Heart right ventricle (tissue), 16 donors: ENCODE measurements at regions not wholly inside any gene's neighbourhood (a gene's known extent, or its start where the extent isn't known, plus 50 kb on each side); places are given as distances from the start of the nearest gene placed in this dataset.
"Not testable (repeated sequence)": the region's sequence is repeated elsewhere in the genome, so short reads cannot be mapped to it uniquely, and the experiment has no call there.

Experiments used
- ATAC-seq, 8 donors: fragments of 200-7000 bp; cut with Tn5 transposase; one replicate each; pipeline ENCODE4 v1.9.1; 2020; ENCODE audit warnings: mild to moderate bottlenecking in 8 of 8, moderate library complexity in 8 of 8, moderate number of reproducible peaks in 1 of 8
- DNase-seq, 2 donors: peaks; one replicate each; pipeline ENCODE4 v3.0.0-alpha.2; 2020
- H3K27ac ChIP-seq, 10 donors: fragments of 200-600 bp; sonication (generic) in 2 of 10; one replicate each; pipeline versions ENCODE4 v1.5.0 to v1.8.0; 2020 to 2022; ENCODE audit warnings: mild to moderate bottlenecking in 3 of 10
- H3K27me3 ChIP-seq, 7 donors: fragments of 200-600 bp; one replicate each; pipeline ENCODE4 v1.8.0; 2021 to 2022; ENCODE audit warnings: mild to moderate bottlenecking in 2 of 7
- H3K36me3 ChIP-seq, 9 donors: fragments of 200-600 bp; sonication (generic) in 1 of 9; one replicate each; pipeline versions ENCODE4 v1.5.0 to v1.8.0; 2020 to 2022; ENCODE audit warnings: mild to moderate bottlenecking in 2 of 9
- H3K4me1 ChIP-seq, 9 donors: fragments of 200-600 bp; sonication (generic) in 1 of 9; one replicate each; pipeline versions ENCODE4 v1.5.0 to v1.8.0; 2020 to 2022; ENCODE audit warnings: mild to moderate bottlenecking in 4 of 9
- H3K4me3 ChIP-seq, 10 donors: fragments of 200-600 bp; sonication (generic) in 2 of 10; one replicate each; pipeline versions ENCODE4 v1.5.0 to v1.8.0; 2020 to 2022; ENCODE audit warnings: mild to moderate bottlenecking in 7 of 10, moderate library complexity in 2 of 10
- H3K9me3 ChIP-seq, 11 donors: fragments of 200-600 bp in 10 of 11; sonication (generic) in 2 of 11; one replicate each; pipeline versions ENCODE4 v1.5.0 to v1.8.0; 2013 to 2022; ENCODE audit warnings: mild to moderate bottlenecking in 2 of 11, control low read depth in 1 of 11, moderate library complexity in 1 of 11
- WGBS, 2 donors: extraction: QIAGEN DNeasy Blood & Tissue Kit; methylation state at CpG; one replicate each; pipeline ENCODE4 v1.1.7; 2013; ENCODE audit warnings: inconsistent platforms in 1 of 2; 5-methylcytosine and 5-hydroxymethylcytosine counted together
- intact Hi-C, 10 donors: fragments of 100-400 bp; cut with DNase I; formaldehyde crosslinking; loops; one replicate each; pipeline versions ENCODE4 v1.11.1 to v1.14.2; 2022
- TF ChIP-seq, protein P1 (sequence below), 9 donors: fragments of 200-600 bp; sonication (generic) in 2 of 9; IDR thresholded peaks; one replicate each; pipeline versions ENCODE4 v1.5.0 to v1.8.0; 2021 to 2022; ENCODE audit warnings: antibody characterized with exemption in 9 of 9, mild to moderate bottlenecking in 5 of 9, moderate library complexity in 1 of 9
- donor health status: Arrhythmogenic right ventricular cardiomyopathy.
- donor health status: ischemic (EF 13 %, LVEDD 7.1; RV severe dilation, severe dysfunction).
- donor health status: healthy with polysubstance abuse.
- donor health status: DM: no; HTN: yes; CAD: no.
- donor health status: DM: no; HTN: no; CAD: no.
- donor health status: ischemic (EF 25% LVEDD 6.9; RV normal size, moderate dysfunction).
- donor health status: ischemic (EF 25% LVEDD 5.7; RV mildly dilated, moderate dysfunction).
- donor health status: healthy.
- donor health status: DM: yes; HTN: yes; CAD: no.
- donor health status: Ischemic cardiomyopathy.
- donor health status: ischemic (EF 35%, LVEDD 5.7; RV mildly dilated, moderate dysfunction).
- donor health status: nonischemic (EF 11% LVEDD 7.7; RV severe dilation, severe dysfunction).
- donor health status: DM: yes; HTN: yes; CAD: no.
- donor health status: PGD.
- donor health status: ischemic (EF 29% LVEDD 5.4; RV normal size, mild dysfunction).
- donor health status: nonischemic (EF 23%, LVEDD 6.1; RV moderate dilation, normal function).

DNA sequence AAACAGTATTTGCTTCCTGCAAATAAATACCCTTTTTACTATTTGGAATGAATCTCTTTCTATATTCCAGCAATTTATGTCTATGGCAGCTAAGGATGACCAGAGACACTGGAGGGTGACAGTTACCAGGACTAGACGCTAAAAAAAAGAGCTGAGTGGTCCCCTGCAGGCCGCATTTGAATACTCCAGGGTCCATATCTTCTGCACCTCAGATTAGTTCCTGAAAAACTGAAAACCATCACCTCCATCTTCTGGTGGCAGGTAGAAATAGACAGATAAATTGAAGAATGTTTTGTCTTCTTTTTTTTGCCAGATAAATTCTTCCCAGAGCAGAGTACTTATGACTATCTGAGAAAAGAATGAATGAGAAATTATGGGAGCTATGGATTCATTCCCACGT lies 145.6 kb downstream of the CSNK2A3 start:
- Histone ChIP-seq H3K36me3 (no peaks in the 10 kb centered on the region), H3K27ac (no peak overlapping the region), H3K27me3 (no peaks in the 10 kb centered on the region), H3K9me3 (peaks cover 0 to 15% (median 4%) of the 10 kb centered on the region in 11 donors), H3K4me1 (peaks cover 0 to 16% (median 14%) of the 10 kb centered on the region in 9 donors), H3K4me3 (no peak overlapping the region)
- TF ChIP-seq, protein P1, sequence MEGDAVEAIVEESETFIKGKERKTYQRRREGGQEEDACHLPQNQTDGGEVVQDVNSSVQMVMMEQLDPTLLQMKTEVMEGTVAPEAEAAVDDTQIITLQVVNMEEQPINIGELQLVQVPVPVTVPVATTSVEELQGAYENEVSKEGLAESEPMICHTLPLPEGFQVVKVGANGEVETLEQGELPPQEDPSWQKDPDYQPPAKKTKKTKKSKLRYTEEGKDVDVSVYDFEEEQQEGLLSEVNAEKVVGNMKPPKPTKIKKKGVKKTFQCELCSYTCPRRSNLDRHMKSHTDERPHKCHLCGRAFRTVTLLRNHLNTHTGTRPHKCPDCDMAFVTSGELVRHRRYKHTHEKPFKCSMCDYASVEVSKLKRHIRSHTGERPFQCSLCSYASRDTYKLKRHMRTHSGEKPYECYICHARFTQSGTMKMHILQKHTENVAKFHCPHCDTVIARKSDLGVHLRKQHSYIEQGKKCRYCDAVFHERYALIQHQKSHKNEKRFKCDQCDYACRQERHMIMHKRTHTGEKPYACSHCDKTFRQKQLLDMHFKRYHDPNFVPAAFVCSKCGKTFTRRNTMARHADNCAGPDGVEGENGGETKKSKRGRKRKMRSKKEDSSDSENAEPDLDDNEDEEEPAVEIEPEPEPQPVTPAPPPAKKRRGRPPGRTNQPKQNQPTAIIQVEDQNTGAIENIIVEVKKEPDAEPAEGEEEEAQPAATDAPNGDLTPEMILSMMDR (IDR thresholded peaks at IDR 0.05) = no peak
- ATAC-seq (no peak), DNase-seq (no peak)
- intact Hi-C loops = no loop called here
- 82 to 88% methylated on average over 3 of the region's 3 CpGs for WGBS, 2 donors

DNA sequence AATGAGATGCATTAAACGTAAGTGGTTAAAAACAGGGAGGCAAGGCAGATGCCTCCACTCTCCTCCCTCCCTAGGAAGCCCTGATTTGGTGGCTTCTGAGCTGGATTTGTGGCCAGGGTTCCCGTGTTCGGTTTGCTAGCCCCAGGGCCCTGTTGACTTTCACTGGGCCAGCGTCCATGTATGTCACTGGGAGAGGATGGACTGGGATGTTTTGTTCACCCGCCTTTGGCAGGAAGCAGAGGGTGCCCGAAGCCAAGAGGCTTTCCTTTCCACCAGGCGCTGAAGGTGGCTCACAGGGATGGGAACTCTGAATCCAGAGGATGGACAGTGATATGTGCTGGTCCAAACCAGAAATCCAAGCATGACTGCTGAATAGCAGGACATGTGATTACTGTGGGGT lies 146.6 kb downstream of the CSNK2A3 start:
- H3K36me3 ChIP-seq = no peaks in the 10 kb centered on the region
- H3K9me3 ChIP-seq = peaks cover 0 to 17% (median 4%) of the 10 kb centered on the region in 11 donors
- H3K27ac ChIP-seq = no peak overlapping the region
- H3K4me3 ChIP-seq = no peak overlapping the region
- peaks cover 0 to 7% (median 7%) of the 10 kb centered on the region in 9 donors for H3K4me1 ChIP-seq
- TF ChIP-seq, protein P1 (IDR thresholded peaks at IDR 0.05) = no peak
- H3K27me3 ChIP-seq = no peaks in the 10 kb centered on the region
- intact Hi-C loops = no loop called here
- ATAC-seq = no peak
- no peak for DNase-seq
- 78 to 92% methylated on average over 7 of the region's 7 CpGs for WGBS, 2 donors

DNA sequence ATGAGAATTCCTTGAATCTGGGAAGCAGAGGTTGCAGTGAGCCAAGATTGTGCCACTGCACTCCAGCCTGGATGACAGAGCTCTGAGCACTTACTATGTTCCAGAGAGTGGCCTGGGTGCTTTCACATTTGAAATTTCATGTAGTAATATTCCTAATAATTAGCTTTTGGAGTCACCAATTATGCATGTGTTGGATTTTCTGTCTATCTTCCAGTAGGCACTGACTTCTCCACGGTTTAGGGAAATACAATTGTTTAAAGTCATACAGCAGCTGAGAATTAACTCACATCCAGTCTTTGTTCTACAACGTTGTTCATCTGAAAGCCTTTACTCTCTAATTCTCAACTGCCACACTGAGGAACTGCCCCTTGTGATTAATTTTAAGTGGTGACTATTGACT lies 150.2 kb downstream of the CSNK2A3 start:
- H3K27ac ChIP-seq = no peak overlapping the region

DNA sequence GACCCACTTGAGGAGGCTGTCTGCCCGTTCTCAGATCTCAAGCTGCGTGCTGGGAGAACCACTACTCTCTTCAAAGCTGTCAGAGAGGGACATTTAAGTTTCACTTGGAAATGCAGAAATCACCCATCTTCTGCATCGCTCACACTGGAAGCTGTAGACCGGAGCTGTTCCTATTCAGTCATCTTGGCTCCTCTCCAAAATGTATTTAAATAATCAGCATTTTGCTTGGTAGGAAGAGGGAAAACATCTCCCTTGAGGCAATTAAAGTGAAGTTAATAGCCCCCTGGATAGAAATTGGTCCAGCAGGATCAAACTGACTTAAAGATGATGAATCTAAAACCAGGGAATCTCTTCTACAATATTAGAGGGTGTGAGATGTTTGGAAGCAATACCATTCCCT lies 151.7 kb downstream of the CSNK2A3 start:
- ATAC-seq, H3K36me3 ChIP-seq, H3K27me3 ChIP-seq, DNase-seq, H3K4me3 ChIP-seq, intact Hi-C loops, H3K4me1 ChIP-seq, H3K27ac ChIP-seq: not testable (repeated sequence)
- peaks cover 0 to 25% (median 4%) of the 10 kb centered on the region in 11 donors for H3K9me3 ChIP-seq
- WGBS, 2 donors = 57 to 65% methylated on average over 4 of the region's 4 CpGs

More for the DNA sequence above, 150.2 kb downstream of the CSNK2A3 start:
- TF ChIP-seq, protein P1 (IDR thresholded peaks at IDR 0.05) = no peak
- H3K9me3 ChIP-seq = peaks cover 0 to 23% (median 4%) of the 10 kb centered on the region in 11 donors
- ATAC-seq (no peak), DNase-seq (no peak)
- intact Hi-C loops = no loop called here
- no peaks in the 10 kb centered on the region for H3K27me3 ChIP-seq
- 84 to 86% methylated on average over 2 of the region's 2 CpGs for WGBS, 2 donors
- no peaks in the 10 kb centered on the region for H3K4me1 ChIP-seq
- H3K4me3 ChIP-seq = no peak overlapping the region
- no peaks in the 10 kb centered on the region for H3K36me3 ChIP-seq

DNA sequence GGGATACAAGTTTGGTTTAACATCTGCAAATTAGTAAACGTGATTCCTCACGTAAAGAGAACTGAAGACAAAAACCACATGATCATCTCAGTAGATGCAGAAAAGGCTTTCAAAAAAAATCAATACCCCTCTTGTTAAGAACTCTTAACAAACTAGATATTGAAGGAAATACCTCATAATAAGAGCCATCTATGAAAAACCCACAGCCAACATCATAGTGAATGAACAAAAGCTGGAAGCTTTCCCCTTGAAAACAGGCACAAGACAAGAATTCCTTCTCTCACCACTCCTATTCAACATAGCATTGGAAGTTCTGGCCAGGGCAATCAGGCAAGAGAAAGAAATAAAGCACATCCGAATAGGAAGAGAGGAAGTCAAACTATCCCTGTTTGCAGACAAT lies 160.5 kb downstream of the CSNK2A3 start:
- no peak for ATAC-seq
- intact Hi-C loops = no loop called here

More for the DNA sequence above, 160.5 kb downstream of the CSNK2A3 start:
- H3K9me3 ChIP-seq = peaks cover 0 to 27% (median 6%) of the 10 kb centered on the region in 11 donors
- no peak overlapping the region for H3K4me3 ChIP-seq
- H3K4me1 ChIP-seq = peaks cover 0 to 6% (median 0%) of the 10 kb centered on the region in 9 donors
- 85 to 86% methylated on average over 3 of the region's 3 CpGs for WGBS, 2 donors
- no peak for DNase-seq
- H3K36me3 ChIP-seq = no peaks in the 10 kb centered on the region
- TF ChIP-seq, protein P1 (IDR thresholded peaks at IDR 0.05) = no peak
- no peaks in the 10 kb centered on the region for H3K27me3 ChIP-seq
- no peak overlapping the region for H3K27ac ChIP-seq
